GM06990 (cell line): ENCODE measurements at regions not wholly inside any gene's neighbourhood (a gene's known extent, or its start where the extent isn't known, plus 50 kb on each side); places are given as distances from the start of the nearest gene placed in this dataset.

Experiments used
- DNase-seq: peaks from one replicate; pipeline ENCODE4 v3.0.0-alpha.2; 2011; ENCODE audit not compliant: insufficient read length; ENCODE audit errors: extremely low read depth
- H3K27me3 ChIP-seq: replicated peaks from 2 replicates; pipeline ENCODE4 v1.6.0; 2011; ENCODE audit warnings: low read length; ENCODE audit not compliant: control insufficient read depth, insufficient read depth
- H3K36me3 ChIP-seq: 2 replicates; pipeline ENCODE4 v1.5.1; 2011; ENCODE audit warnings: low read length; ENCODE audit not compliant: control insufficient read depth, insufficient read depth
- H3K4me3 ChIP-seq: replicated peaks from 2 replicates; pipeline ENCODE4 v1.5.1; 2011; ENCODE audit warnings: low read depth, mild to moderate bottlenecking, control low read depth, low read length
- CTCF ChIP-seq: IDR thresholded peaks from 2 replicates; pipeline ENCODE4 v1.5.1; 2011; ENCODE audit warnings: low read length, control low read depth, mild to moderate bottlenecking, inconsistent platforms; ENCODE audit not compliant: insufficient read depth, poor library complexity, severe bottlenecking

GRCh38 chr13:84658491-84659358 lies 776.5 kb upstream of the SLITRK1 start:
- H3K36me3 ChIP-seq = no peaks in the 10 kb centered on the region
- no peaks in the 10 kb centered on the region for H3K27me3 ChIP-seq
- no peak overlapping the region for H3K4me3 ChIP-seq
- TF ChIP-seq CTCF = no peak
- DNase-seq = no peak

GRCh38 chr13:84655677-84656076 lies 773.4 kb upstream of the SLITRK1 start:
- TF ChIP-seq CTCF = no peak
- DNase-seq = no peak

GRCh38 chr13:84654654-84655275 lies 772.5 kb upstream of the SLITRK1 start:
- Histone ChIP-seq H3K4me3 (no peak overlapping the region), H3K36me3 (no peaks in the 10 kb centered on the region), H3K27me3 (no peaks in the 10 kb centered on the region)
- no peak for TF ChIP-seq CTCF
- DNase-seq = no peak

More at GRCh38 chr13:84655677-84656076, 773.4 kb upstream of the SLITRK1 start:
- Histone ChIP-seq H3K4me3 (no peak overlapping the region), H3K27me3 (no peaks in the 10 kb centered on the region), H3K36me3 (no peaks in the 10 kb centered on the region)

GRCh38 chr13:84653915-84654534 lies 771.8 kb upstream of the SLITRK1 start:
- DNase-seq = no peak
- Histone ChIP-seq H3K4me3 (no peak overlapping the region), H3K27me3 (no peaks in the 10 kb centered on the region), H3K36me3 (no peaks in the 10 kb centered on the region)
- TF ChIP-seq CTCF = no peak

GRCh38 chr13:84651705-84652104 lies 769.4 kb upstream of the SLITRK1 start:
- no peak for TF ChIP-seq CTCF
- DNase-seq = no peak
- Histone ChIP-seq H3K27me3 (no peaks in the 10 kb centered on the region), H3K36me3 (no peaks in the 10 kb centered on the region), H3K4me3 (no peak overlapping the region)
